HG03280 (cell line): ENCODE measurements at regions not wholly inside any gene's neighbourhood (a gene's known extent, or its start where the extent isn't known, plus 50 kb on each side); places are given as distances from the start of the nearest gene placed in this dataset.

Experiments
- ATAC-seq: cut with Tn5 transposase; IDR thresholded peaks from one replicate; pipeline ENCODE4 v1.9.1; 2021; ENCODE audit warnings: mild to moderate bottlenecking, moderate library complexity; ENCODE audit not compliant: unreplicated experiment

DNA sequence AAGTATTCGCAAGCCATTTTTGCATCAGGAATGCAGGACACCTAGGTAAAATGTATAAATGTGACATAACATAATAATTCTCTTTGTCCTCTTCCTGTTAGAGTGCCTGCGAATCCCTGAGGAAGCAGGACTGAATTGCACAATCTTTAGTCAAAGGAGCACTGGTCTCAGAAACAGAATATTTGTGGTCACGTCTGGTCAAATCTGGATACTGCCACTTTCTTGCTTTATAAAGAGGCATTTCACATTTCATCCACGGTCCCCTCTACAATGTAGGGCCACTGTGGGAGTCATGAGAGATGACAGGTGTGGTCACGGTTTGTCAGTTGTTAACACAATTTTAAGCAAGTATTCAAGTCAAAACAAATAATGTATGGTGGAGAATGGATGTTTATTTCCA is 564.0 kb downstream of the IRX1 start:
- ATAC-seq = no peak

DNA sequence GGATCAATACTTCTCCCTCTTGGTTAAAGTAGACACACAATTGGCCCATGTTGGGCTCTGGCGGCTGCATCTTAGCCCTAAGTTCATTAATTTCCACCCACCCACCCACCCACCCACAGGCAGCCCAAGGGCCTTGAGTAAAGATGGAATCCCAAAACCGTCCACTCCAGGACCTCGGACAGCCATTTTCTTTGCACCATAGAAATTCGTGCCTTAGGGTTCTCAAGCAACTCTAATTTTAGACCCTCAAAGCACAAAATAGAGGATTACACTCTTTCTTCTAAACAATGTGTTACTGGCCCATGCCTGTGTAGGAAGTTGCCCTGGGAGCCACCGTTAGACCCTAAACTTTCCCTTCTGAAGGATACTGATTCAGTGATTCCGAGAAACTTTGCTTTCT is 568.5 kb downstream of the IRX1 start:
- no peak for ATAC-seq

GRCh38 chr5:4180703-4181102 is 585.1 kb downstream of the IRX1 start:
- no peak for ATAC-seq

DNA sequence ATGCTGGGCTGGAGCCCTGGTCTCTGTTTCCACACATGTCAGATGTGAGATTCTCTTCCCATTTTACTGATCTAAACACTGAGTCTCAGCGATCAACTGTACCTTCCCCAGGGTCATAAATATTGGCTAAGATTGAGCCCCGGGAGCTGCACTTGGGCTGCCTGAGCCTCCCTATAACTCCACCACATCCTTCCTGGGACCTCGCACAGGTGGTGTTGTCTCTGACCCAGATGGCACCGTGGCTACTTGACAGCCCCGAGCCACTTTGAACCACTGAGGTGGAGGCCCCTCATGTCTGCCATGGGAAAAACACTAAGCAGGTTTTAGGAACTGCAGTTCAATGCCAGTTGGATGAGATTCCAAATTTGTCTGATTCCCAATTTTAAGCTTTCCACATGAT is 586.5 kb downstream of the IRX1 start:
- ATAC-seq = no peak

- no peak for ATAC-seq
These were observed 589.5 kb downstream of the IRX1 start for GRCh38 chr5:4185127-4185526.

GRCh38 chr5:4188704-4189103 is 593.1 kb downstream of the IRX1 start:
- ATAC-seq = no peak

DNA sequence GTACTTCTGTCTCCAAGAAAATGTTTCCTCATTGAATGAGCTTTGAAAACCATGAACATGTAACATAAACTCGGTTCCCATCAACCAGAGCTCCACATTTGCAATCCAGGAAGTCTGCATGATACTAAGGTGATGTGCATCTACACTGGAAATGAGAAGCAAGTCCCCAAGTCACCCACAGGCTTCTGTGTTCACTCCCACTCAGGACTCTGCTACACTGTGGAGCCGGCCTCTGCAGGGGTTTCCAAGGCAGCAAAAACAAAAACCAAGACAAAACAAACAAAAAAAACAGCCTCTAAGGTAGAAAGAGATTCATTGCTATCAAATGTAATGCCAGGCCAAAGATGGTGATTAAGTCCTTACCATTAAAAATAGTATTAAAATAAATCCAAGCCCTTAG is 593.7 kb downstream of the IRX1 start:
- ATAC-seq = no peak

DNA sequence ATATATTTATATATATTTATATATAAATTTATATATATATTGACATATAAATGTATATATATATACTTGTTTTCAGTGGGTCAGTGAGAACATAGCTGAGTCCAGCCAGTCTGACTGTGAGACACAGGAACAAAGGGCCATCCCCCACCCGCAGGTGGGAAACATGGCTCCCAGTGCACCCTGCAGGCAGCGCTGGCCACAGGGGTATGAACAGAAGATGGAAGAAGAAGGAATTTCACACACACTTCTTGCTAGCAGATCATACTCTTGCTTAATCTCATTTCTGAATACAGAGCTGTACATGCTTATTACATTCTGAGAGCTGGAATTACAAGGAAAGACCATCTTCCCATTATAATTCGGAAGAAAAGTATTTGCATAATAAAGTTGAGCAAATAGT is 595.4 kb downstream of the IRX1 start:
- no peak for ATAC-seq

DNA sequence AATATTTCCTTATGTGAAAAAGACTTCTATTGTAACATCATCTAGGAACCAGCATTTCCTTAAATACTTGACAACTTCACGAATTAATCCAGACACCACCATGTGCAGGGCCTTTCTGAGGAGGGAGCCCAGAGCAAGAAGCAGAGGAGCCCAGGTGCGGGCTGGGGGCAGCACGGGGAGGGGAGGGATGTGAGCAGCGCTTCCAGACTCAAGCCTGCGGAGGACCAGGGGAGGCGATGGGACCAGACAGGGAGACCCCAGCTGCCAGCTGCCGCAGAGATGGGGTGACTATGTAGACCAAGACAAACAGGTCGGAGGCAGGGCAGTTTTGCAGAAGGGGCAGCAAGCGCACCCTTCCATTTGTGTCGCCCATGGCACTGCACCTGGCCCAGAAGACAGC is 596.1 kb downstream of the IRX1 start:
- no peak for ATAC-seq

GRCh38 chr5:4192111-4192510 is 596.5 kb downstream of the IRX1 start:
- ATAC-seq = no peak

- no peak for ATAC-seq
These were observed 601.1 kb downstream of the IRX1 start for GRCh38 chr5:4196744-4197143.

DNA sequence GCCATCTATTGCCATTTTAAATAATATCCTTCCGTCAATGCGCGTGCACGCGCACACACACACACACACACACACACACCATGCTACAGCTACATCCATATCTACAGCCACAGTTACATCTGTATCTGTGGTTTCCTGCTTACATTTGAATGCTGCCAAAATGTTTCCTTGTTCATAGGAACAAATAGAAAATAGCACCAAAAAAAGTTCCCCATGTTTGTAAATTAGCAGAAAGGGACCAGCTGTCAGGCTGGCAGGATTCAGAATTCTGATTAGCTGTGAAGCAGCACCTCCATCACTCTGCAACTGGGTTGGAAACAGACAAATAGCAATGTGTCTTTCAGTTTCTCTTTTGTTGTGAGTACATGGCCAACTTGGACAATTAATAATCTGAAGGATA is 601.5 kb downstream of the IRX1 start:
- ATAC-seq = no peak

DNA sequence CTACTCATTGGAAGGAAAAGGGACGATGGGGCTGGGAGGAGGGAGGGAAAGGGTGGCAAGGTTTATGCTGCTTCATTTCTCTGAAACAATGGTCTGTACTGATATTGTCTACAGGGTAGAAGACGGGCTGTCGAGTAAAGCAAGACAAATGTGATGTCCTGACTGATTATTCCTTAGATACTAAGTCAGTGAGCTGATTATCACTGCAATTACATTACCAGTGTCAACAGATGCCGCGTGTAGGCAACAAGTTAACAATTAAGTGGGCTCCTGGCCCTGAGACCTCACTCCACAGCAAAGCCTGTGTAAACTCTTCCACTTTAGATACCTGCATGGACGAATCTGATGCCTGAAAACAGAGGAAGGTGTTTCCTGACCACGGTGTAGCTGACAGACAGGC is 602.8 kb downstream of the IRX1 start:
- no peak for ATAC-seq

GRCh38 chr5:4199049-4199841 is 603.6 kb downstream of the IRX1 start:
- no peak for ATAC-seq

- ATAC-seq = no peak
These were observed 607.5 kb downstream of the IRX1 start for GRCh38 chr5:4203146-4203545.

DNA sequence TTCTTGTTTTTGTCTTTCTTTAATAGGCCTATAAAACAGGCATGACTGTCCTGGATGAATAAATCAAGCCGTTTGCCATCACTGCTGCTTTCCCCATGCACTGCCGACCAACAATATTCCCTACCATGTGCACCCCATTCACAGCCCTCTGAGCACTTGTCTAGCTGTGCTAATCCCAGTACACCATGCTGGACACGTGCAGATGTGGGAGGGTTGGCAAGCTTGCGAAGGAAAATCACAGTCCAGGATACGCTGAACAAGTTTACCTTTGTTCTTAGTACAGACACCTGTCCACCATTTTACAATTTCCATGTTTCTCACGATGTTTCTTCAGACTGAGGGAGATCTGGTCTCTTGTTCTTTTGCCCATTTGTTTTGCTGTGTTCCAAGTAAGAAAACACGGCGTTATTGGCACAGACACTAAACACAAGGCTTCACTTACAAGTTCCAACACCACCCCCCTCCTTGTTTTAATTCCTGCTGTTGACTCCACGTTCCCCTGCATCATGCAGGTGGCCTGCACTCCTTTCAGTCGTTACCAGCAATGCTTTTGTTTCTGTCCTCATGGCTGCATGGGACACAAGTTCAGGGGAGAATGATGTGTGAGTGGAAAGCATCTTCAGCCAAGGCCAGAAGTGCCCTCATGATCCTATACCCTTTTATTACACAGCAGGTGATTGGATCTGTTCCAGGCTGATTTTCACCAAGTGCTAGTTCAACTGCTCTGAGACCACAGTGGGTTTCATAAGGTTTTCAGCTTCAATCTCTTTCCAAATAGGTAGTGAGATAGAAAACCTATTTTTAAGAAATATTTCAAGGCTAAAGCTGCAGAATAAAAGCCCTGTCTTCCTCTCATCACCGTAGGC is 608.9 kb downstream of the IRX1 start:
- ATAC-seq = no peak

DNA sequence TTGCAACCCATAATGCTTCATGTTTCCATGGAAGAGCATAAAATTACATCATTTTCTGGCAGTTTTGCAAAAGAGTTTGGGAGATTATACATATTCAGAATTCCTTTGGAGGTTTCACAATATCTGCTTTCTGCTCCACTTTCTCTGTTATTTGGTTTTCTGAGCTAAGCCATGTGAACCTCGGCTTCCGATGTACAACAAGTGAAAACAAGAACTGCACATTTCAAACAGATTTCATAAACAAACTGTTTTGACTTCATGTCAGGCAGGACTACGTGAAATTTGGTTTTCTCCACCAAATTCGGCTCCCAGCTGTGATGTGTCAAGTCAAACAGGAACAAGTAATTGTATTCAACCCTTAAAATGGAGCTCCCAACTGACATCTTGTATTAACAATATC is 609.8 kb downstream of the IRX1 start:
- no peak for ATAC-seq

- ATAC-seq = no peak
These were observed 610.5 kb downstream of the IRX1 start for GRCh38 chr5:4206127-4206526.

GRCh38 chr5:4207486-4207885 is 611.9 kb downstream of the IRX1 start:
- no peak for ATAC-seq

DNA sequence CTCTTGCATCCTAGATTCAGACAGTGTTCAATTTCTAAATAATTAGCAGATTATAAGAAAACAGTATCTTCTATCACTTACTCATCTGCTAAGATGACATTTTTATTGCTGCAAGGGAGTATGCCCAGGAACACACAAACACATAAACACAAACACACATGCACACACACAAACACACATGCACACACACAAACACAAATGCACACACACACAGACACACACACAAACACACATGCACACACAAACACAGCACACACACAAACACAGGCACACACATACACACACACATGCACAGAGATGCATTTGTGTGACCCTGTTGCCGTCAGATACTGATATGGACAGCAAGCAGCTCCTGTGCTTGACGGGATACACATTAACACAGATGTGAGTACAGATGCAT is 612.9 kb downstream of the IRX1 start:
- ATAC-seq = no peak

DNA sequence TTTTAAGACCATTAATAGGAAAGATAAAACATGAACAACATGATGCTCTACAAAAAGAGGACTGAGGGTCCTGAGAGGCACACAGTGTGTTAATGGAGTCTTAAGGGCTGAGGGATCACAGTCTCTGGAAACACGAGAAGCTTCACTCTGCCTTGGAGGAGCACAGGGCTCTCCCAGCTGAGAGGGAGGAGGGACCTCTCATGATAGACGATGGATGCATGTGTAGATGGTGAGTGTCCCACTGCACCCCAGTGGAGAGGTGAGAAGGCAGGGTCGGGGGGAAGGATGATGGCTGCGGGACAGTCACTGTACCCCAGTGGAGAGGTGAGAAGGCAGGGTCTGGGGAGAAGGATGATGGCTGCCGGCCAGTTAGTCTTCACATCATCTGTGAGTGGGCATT is 613.4 kb downstream of the IRX1 start:
- ATAC-seq = no peak

- ATAC-seq = no peak
These were observed 616.6 kb downstream of the IRX1 start for GRCh38 chr5:4212071-4212739.
